ENCODE measurements at regions not wholly inside any gene's neighbourhood (a gene's known extent, or its start where the extent isn't known, plus 50 kb on each side); places are given as distances from the start of the nearest gene placed in this dataset.

DNA sequence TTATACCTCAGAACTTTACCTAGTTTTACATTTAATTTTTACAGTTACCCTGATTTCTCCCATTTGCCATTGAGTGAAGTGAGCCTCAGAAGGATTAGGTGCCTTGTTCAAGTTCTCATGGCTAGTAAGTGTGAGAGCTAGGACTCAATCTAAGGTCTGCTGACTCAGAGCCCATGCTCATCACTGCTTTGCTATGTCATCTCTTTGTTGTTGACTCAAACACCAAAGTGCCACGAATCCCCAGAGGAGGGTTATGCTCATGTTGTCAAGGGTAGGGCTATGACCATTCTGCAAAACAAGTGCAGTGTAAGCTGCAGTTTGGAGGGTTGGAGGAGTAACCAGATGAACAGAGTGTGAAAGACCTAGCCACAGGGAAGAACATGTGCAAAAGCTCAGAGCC lies 185.4 kb upstream of the SKOR2 start:
- TF ChIP-seq, protein P1, sequence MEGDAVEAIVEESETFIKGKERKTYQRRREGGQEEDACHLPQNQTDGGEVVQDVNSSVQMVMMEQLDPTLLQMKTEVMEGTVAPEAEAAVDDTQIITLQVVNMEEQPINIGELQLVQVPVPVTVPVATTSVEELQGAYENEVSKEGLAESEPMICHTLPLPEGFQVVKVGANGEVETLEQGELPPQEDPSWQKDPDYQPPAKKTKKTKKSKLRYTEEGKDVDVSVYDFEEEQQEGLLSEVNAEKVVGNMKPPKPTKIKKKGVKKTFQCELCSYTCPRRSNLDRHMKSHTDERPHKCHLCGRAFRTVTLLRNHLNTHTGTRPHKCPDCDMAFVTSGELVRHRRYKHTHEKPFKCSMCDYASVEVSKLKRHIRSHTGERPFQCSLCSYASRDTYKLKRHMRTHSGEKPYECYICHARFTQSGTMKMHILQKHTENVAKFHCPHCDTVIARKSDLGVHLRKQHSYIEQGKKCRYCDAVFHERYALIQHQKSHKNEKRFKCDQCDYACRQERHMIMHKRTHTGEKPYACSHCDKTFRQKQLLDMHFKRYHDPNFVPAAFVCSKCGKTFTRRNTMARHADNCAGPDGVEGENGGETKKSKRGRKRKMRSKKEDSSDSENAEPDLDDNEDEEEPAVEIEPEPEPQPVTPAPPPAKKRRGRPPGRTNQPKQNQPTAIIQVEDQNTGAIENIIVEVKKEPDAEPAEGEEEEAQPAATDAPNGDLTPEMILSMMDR (IDR thresholded peaks at IDR 0.05) = no peak
- TF ChIP-seq POLR2A (IDR thresholded peaks at IDR 0.05) (no peak), POLR2AphosphoS5 (IDR thresholded peaks at IDR 0.05; ENCODE audit: insufficient read depth in 1 of 2, low read depth in 1 of 2) (no peak)

Data from vagina (tissue), 2 donors.